ENCODE measurements at regions not wholly inside any gene's neighbourhood (a gene's known extent, or its start where the extent isn't known, plus 50 kb on each side); places are given as distances from the start of the nearest gene placed in this dataset.

- TF ChIP-seq CTCF (IDR thresholded peaks at IDR 0.05; ENCODE audit: insufficient read depth, low read depth, low read length, missing control alignments), result no peak
- no peak for DNase-seq (ENCODE audit: low read depth)
- no peak overlapping the region for H3K4me3 ChIP-seq (ENCODE audit: low read depth, low read length)
Observed at GRCh38 chr14:84425968-84426367, 1104.0 kb upstream of the FLRT2 start.

GRCh38 chr14:84432676-84433075, 1097.3 kb upstream of the FLRT2 start:
- TF ChIP-seq CTCF (IDR thresholded peaks at IDR 0.05; ENCODE audit: insufficient read depth, low read depth, low read length, missing control alignments), result no peak
- no peak overlapping the region for H3K4me3 ChIP-seq (ENCODE audit: low read depth, low read length)
- no peak for DNase-seq (ENCODE audit: low read depth)

GRCh38 chr14:84433961-84434360, 1096.0 kb upstream of the FLRT2 start:
- TF ChIP-seq CTCF (IDR thresholded peaks at IDR 0.05; ENCODE audit: insufficient read depth, low read depth, low read length, missing control alignments), result no peak
- DNase-seq (ENCODE audit: low read depth), result no peak
- no peak overlapping the region for H3K4me3 ChIP-seq (ENCODE audit: low read depth, low read length)

- TF ChIP-seq CTCF (IDR thresholded peaks at IDR 0.05; ENCODE audit: insufficient read depth, low read depth, low read length, missing control alignments), result no peak
- H3K4me3 ChIP-seq (ENCODE audit: low read depth, low read length), result no peak overlapping the region
- DNase-seq (ENCODE audit: low read depth), result no peak
Observed at GRCh38 chr14:84435820-84436324, 1094.1 kb upstream of the FLRT2 start.

GRCh38 chr14:84436528-84436927, 1093.4 kb upstream of the FLRT2 start:
- DNase-seq (ENCODE audit: low read depth), result no peak
- TF ChIP-seq CTCF (IDR thresholded peaks at IDR 0.05; ENCODE audit: insufficient read depth, low read depth, low read length, missing control alignments), result no peak

GRCh38 chr14:84442521-84442920, 1087.4 kb upstream of the FLRT2 start:
- no peak for TF ChIP-seq CTCF (IDR thresholded peaks at IDR 0.05; ENCODE audit: insufficient read depth, low read depth, low read length, missing control alignments)
- no peak for DNase-seq (ENCODE audit: low read depth)
- H3K4me3 ChIP-seq (ENCODE audit: low read depth, low read length), result no peak overlapping the region

More at GRCh38 chr14:84436528-84436927, 1093.4 kb upstream of the FLRT2 start:
- H3K4me3 ChIP-seq (ENCODE audit: low read depth, low read length), result no peak overlapping the region

- DNase-seq (ENCODE audit: low read depth), result no peak
- H3K4me3 ChIP-seq (ENCODE audit: low read depth, low read length), result no peak overlapping the region
- TF ChIP-seq CTCF (IDR thresholded peaks at IDR 0.05; ENCODE audit: insufficient read depth, low read depth, low read length, missing control alignments), result no peak
Observed at GRCh38 chr14:84445486-84445885, 1084.5 kb upstream of the FLRT2 start.

Measured in GM12865 (cell line).